Keratinocyte (primary cell): ENCODE measurements at regions not wholly inside any gene's neighbourhood (a gene's known extent, or its start where the extent isn't known, plus 50 kb on each side); places are given as distances from the start of the nearest gene placed in this dataset.

ENCODE experiments used
- DNase-seq: peaks from one replicate; pipeline ENCODE4 v3.0.0-alpha.2; 2011; ENCODE audit warnings: low read depth, missing footprints, low spot score
- FAIRE-seq: peaks from 2 replicates; lab custom pipeline; 2011; peaks lifted over from hg19 to GRCh38; lab: Jason Lieb, UNC
- H2AFZ ChIP-seq: 2 replicates; pipeline ENCODE4 v1.6.0; 2012; ENCODE audit warnings: low read length, control low read depth, inconsistent platforms; ENCODE audit not compliant: control insufficient read depth
- H3K27ac ChIP-seq: 2 replicates; pipeline ENCODE4 v1.5.1; 2011; ENCODE audit warnings: low read length; ENCODE audit not compliant: control insufficient read depth, insufficient read depth
- H3K27me3 ChIP-seq: 3 replicates; pipeline ENCODE4 v1.6.0; 2011; ENCODE audit warnings: low read length; ENCODE audit not compliant: control insufficient read depth, insufficient read depth; ENCODE audit errors: extremely low read depth
- H3K36me3 ChIP-seq, 2 experiments: 2 replicates in 1 of 2; 3 replicates in 1 of 2; pipeline ENCODE4 v1.5.1; 2011; ENCODE audit warnings: low read length in 2 of 2, mild to moderate bottlenecking in 1 of 2; ENCODE audit not compliant: control insufficient read depth in 2 of 2, insufficient read depth in 2 of 2; ENCODE audit errors: extremely low read depth in 1 of 2
- H3K4me1 ChIP-seq: 3 replicates; pipeline ENCODE4 v1.5.1; 2011; ENCODE audit warnings: low read length; ENCODE audit not compliant: control insufficient read depth, insufficient read depth; ENCODE audit errors: extremely low read depth
- H3K4me2 ChIP-seq: 3 replicates; pipeline ENCODE4 v1.6.0; 2011; ENCODE audit warnings: low read depth, low read length; ENCODE audit not compliant: control insufficient read depth, insufficient read depth; ENCODE audit errors: extremely low read depth
- H3K4me3 ChIP-seq, 3 experiments: fragments of 200-600 bp in 1 of 3; sonication (generic) in 1 of 3; 2 replicates in 2 of 3; 3 replicates in 1 of 3; pipeline ENCODE4 v1.5.1; 2011 to 2016; ENCODE audit warnings: low read length in 3 of 3, mild to moderate bottlenecking in 3 of 3, control low read depth in 2 of 3, inconsistent platforms in 1 of 3, low read depth in 1 of 3, mixed read lengths in 1 of 3, mixed run types in 1 of 3, moderate library complexity in 1 of 3; ENCODE audit not compliant: control insufficient read depth in 2 of 3, insufficient read depth in 2 of 3; ENCODE audit errors: extremely low read depth in 1 of 3
- H3K79me2 ChIP-seq: 2 replicates; pipeline ENCODE4 v1.6.0; 2012; ENCODE audit warnings: low read length; ENCODE audit not compliant: control insufficient read depth, insufficient read depth
- H3K9ac ChIP-seq: 3 replicates; pipeline ENCODE4 v1.6.0; 2011; ENCODE audit warnings: low read length; ENCODE audit not compliant: control insufficient read depth, insufficient read depth; ENCODE audit errors: extremely low read depth
- H3K9me1 ChIP-seq: 3 replicates; pipeline ENCODE4 v1.6.0; 2011; ENCODE audit warnings: low read length; ENCODE audit not compliant: control insufficient read depth, insufficient read depth; ENCODE audit errors: extremely low read depth
- H3K9me3 ChIP-seq: 2 replicates; pipeline ENCODE4 v1.5.1; 2012; ENCODE audit warnings: low read depth, low read length; ENCODE audit not compliant: control insufficient read depth
- H4K20me1 ChIP-seq: 3 replicates; pipeline ENCODE4 v1.6.0; 2011; ENCODE audit warnings: low read length; ENCODE audit not compliant: control insufficient read depth, insufficient read depth; ENCODE audit errors: extremely low read depth
- CTCF ChIP-seq, 3 experiments: IDR thresholded peaks in 1 of 3; conservative IDR thresholded peaks in 1 of 3; optimal IDR thresholded peaks in 1 of 3; 2 replicates in 2 of 3; 3 replicates in 1 of 3; pipeline versions ENCODE3 to v1.5.1; 2011; ENCODE audit warnings: low read length in 3 of 3, mild to moderate bottlenecking in 3 of 3, moderate library complexity in 2 of 3, control low read depth in 1 of 3, inconsistent platforms in 1 of 3; ENCODE audit not compliant: insufficient read depth in 2 of 3; ENCODE audit errors: extremely low read depth in 1 of 3
- EZH2 ChIP-seq: IDR thresholded peaks from one replicate; pipeline ENCODE4 v1.6.1; 2012; ENCODE audit warnings: inconsistent platforms, mild to moderate bottlenecking, low read length, moderate library complexity
- dilution Hi-C: fragments of 300-500 bp; cut with MboI; formaldehyde crosslinking; loops from one replicate; pipeline ENCODE4 v1.7.0; 2020; ENCODE audit warnings: low sequenced_read_pairs; ENCODE audit not compliant: extremely low pct_ligation_motif_present

- Histone ChIP-seq H3K9ac (no peak overlapping the region), H2AFZ (peak overlapping the region; percentile 45), H3K9me3 (no peaks in the 10 kb centered on the region), H3K79me2 (no peaks in the 10 kb centered on the region), H3K4me1 (peaks cover 12% of the 10 kb centered on the region), H3K4me3 (no peak overlapping the region), H3K9me1 (no peaks in the 10 kb centered on the region), H3K27me3 (no peaks in the 10 kb centered on the region), H4K20me1 (no peaks in the 10 kb centered on the region), H3K36me3 (no peaks in the 10 kb centered on the region), H3K27ac (peak overlapping the region; percentile 62), H3K4me2 (peak overlapping the region; percentile 56)
- dilution Hi-C loops, result no loop called here
- TF ChIP-seq CTCF (optimal IDR thresholded peaks at IDR 0.05 in 1 of 3, IDR thresholded peaks at IDR 0.05 in 1 of 3, conservative IDR thresholded peaks at IDR 0.05 in 1 of 3; ENCODE audit: extremely low read depth in 1 of 3, insufficient read depth in 2 of 3, low read length in 3 of 3) (no peak), EZH2 (no peak)
- FAIRE-seq, result peak; percentile 73
- DNase-seq, result peak; percentile 1
These were observed 634.8 kb upstream of the FAM174A start for GRCh38 chr5:99900302-99900852.

GRCh38 chr5:99879791-99880511 lies 655.2 kb upstream of the FAM174A start:
- Histone ChIP-seq H4K20me1 (no peaks in the 10 kb centered on the region), H3K27ac (no peak overlapping the region), H3K27me3 (no peaks in the 10 kb centered on the region), H2AFZ (no peak overlapping the region), H3K4me3 (no peak overlapping the region), H3K79me2 (no peaks in the 10 kb centered on the region), H3K4me2 (no peak overlapping the region), H3K9me1 (no peaks in the 10 kb centered on the region), H3K36me3 (no peaks in the 10 kb centered on the region), H3K9ac (no peak overlapping the region), H3K9me3 (no peaks in the 10 kb centered on the region), H3K4me1 (no peaks in the 10 kb centered on the region)
- FAIRE-seq (no peak), DNase-seq (no peak)
- TF ChIP-seq CTCF (optimal IDR thresholded peaks at IDR 0.05 in 1 of 3, IDR thresholded peaks at IDR 0.05 in 1 of 3, conservative IDR thresholded peaks at IDR 0.05 in 1 of 3; ENCODE audit: extremely low read depth in 1 of 3, insufficient read depth in 2 of 3, low read length in 3 of 3) (no peak), EZH2 (no peak)
- dilution Hi-C loops, result no loop called here
